HG03108 (cell line): ENCODE measurements at regions not wholly inside any gene's neighbourhood (a gene's known extent, or its start where the extent isn't known, plus 50 kb on each side); places are given as distances from the start of the nearest gene placed in this dataset.
"Not testable (repeated sequence)": the region's sequence is repeated elsewhere in the genome, so short reads cannot be mapped to it uniquely, and the experiment has no call there.

ENCODE experiments used
- ATAC-seq: cut with Tn5 transposase; IDR thresholded peaks from one replicate; pipeline ENCODE4 v1.9.1; 2021; ENCODE audit warnings: moderate library complexity; ENCODE audit not compliant: unreplicated experiment

DNA sequence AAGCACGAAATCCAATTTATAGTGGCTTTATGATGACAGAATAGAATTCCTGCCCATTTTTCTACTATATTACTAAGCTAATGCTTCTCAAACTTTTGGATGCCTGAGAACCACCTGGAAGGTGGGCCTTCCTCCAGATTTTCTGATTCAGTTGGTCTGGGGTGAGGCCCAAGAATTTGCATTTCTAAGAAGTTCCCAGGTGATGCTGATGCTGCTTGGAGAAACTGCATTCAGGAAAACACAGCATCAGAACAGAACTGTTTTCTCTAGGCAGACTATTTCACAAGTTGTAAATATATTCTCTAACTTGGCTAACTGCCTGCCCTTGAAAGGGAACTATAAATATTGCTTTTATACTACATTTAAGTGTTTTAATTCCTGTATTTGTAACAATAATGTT, 644.9 kb upstream of the DPPA4 start:
- no peak for ATAC-seq

DNA sequence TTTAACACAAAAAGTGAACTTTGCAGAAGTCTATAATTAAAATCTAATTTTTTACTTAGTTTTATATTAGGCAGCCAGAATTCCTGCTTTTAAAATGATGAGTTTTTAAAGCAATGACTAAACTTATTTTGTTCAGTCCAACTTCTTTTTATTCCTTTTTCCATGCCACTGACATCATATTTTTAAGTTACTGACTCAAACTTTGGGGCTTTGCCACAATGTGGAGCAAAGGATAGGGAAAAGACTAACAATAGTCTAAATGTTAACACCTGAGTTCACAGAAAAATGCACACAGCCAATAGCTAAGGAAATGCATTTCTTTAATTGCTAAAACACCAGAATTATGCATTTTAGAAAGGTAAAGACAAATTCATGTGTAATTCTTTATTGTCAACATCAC, 647.6 kb upstream of the DPPA4 start:
- ATAC-seq, result no peak

DNA sequence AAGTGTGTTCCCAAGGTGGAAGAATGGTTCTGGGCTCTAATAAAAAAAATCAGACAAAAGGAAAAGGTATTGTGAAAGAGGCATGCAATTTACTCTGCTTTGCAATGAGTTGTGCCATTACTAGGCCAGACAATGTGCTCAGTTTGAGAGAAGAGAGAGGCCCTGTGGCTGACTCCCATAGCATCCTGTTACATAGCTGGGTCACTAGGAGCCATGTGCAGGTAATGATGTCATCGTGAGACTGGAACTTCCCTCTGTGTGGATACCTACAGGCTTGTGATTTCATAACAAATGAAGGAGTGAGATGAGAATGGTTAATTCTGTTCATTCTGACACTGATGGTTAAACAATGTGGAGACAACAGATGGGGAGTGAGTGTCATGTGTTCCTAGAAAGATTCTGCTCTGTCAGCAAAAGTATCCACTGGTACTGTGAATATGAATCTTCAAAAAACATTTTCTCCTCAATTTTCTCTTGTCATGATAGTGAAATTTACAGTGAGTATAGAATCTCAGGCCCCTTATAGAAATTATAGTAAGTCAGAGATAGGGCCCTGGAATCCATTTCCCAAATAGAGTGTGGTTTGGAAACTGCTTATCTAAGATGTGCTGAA, 648.7 kb upstream of the DPPA4 start:
- ATAC-seq, result no peak

DNA sequence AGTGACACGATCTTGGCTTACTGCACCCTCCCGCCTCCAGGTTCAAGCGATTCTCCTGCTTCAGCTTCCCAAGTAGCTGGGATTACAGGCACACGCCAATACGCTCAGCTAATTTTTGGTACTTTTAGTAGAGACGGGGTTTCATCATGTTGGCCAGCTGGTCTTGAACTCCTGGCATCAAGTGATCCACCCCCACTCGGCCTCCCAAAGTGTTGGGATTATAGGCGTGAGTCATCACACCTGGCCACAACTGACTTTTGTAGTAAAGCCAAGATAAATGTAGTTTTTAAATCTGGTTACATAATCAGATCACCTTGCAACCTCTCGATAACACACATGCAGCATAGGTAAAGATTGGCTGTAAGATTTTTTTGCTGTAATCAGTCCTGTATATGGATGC, 657.5 kb upstream of the DPPA4 start:
- ATAC-seq, result no peak

DNA sequence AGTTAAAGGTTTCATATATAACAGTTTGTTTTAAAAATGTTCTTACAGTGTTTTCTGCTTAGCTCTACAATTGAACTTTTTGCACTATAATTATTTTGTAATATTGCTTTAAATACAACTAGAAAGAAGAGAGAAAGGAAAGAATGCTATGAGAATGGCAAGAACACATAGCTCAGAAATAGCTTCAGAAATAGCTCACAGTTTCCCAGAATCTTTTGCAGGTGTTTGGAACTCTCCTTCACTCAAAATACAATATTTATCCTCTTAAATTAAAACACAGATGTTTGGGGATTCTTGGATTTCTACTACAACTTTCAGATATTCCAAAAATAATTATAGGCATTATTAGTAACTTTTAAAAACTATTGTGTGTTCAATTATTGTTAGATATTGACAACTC, 658.0 kb upstream of the DPPA4 start:
- ATAC-seq, result no peak

DNA sequence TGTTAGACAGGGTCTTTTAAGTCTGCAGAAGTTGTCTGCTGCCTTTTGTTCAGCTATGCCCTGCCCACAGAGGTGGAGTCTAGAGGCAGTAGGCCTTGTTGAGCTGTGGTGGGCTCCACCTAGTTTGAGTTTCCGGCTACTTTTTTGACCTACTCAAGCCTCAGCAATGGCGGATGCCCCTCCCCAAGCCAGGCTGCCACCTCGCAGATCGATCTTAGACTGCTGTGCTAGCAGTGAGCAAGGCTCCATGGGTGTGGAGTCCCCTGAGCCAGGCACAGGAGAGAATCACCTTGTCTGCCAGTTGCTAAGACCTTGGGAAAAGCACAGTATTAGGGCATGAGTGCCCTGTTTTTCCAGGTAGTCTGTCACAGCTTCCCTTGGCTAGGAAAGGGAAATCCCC, 664.6 kb upstream of the DPPA4 start:
- ATAC-seq, result not testable (repeated sequence)

DNA sequence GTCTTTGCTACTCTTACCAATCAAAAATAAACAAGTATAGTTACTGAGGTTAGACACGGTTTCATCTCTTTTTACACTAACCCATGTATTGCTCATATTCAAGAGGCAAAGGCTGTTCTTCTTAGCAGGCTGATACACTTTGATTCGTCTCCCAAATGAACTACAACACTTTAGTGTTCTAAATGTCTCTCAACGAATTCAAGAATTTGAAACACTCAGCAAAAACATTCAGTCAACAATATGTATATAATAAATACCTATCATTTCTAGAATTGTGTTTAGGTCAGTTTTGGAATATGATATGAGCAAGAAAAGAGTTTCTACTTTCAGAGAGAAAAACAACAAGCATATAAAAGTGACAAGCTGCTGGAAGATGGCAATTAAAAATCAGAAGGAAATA, 669.6 kb upstream of the DPPA4 start:
- no peak for ATAC-seq

DNA sequence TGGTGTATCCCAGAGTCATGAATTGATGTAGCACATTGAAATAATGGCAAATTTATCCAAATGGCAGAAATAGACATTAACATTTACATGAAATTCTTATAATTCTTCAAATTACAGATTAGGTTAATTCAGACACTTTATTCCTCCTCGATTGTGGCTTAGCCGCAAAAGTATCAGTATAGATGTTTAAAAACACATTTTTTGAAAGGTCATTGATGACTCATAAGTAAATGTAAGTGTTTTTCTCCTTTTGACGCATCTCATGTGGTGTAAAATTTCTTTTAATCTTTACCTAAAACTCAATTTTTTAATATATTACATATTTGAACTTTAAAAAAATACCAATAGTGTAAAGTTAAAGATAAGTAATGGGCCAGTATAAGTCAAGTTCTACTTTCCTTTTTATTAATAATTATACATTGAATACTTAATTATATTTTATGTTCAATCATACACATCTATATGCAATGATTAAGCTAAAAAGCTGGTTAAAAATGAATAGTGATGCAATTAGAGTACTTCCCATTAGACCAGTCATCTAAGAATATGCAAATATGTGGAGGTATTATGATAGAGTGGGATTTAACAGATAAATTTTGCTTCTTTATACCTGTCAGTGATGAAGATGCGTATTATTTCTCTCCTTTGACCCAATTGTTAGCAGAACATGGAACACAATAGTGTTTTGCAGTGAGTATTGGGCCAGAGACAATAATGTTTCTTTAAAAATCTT, 678.1 kb upstream of the DPPA4 start:
- ATAC-seq, result no peak

DNA sequence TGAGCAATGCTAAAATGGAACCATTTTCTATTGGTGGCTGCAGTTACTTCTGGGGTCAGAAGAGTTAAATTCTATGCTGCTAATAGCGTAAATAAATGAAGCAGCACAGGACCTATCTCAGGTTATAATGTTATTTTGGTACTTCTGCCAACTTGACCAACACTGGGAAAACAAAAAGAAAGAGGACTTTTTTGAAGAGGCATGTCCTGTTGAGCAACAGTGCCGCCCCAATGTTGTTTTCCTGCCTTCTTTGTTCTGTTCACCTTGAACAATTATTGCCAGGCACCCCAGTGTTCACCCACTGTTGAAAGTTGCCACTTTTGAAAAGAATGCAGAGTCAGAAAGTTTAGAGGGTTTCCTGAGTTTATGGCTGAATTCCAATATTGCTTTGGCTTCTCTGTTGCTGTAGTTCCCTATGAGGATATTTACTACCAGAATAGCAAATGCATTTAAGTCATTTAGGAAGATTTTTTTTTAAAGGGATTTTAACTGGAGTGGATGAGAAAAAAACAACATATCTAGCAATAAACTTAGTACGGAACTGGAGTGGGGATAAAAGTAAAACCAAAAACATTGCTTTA, 679.0 kb upstream of the DPPA4 start:
- no peak for ATAC-seq

DNA sequence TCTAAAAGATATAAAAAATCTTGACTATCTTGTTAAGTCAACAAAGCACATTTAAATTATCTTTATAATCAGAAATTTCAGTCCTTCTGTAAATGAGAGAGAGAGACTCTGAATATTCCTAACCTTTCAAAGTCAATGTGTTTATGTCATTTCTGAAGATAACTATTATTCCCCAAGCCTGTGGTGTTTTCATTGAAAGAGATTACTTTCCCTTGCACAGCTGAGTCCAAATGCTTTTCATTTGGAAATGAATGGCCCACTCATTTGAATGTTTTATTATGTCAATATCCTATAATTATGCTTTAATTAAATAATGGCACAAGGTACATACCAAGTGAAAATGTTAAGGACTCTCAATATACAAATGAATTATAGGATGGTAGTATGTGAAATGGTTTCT, 680.0 kb upstream of the DPPA4 start:
- ATAC-seq, result no peak

DNA sequence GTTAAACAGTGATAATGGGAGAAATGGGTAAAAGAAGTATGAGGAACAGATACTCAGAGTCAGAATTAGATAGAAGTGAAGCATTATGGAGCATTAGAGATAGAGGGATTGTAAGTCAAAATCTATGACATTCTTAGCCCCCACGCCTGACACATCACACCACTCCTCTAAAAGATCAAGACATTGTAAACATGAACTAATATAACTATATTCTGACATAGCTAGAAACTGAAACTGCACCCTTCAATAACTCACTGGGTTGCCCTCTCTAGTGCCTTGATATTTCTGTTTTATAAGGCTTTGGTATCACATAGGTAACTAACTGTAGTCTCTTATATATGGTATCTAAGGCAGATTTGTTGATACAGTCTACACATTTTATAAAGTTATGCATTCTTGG, 684.3 kb upstream of the DPPA4 start:
- ATAC-seq, result no peak

DNA sequence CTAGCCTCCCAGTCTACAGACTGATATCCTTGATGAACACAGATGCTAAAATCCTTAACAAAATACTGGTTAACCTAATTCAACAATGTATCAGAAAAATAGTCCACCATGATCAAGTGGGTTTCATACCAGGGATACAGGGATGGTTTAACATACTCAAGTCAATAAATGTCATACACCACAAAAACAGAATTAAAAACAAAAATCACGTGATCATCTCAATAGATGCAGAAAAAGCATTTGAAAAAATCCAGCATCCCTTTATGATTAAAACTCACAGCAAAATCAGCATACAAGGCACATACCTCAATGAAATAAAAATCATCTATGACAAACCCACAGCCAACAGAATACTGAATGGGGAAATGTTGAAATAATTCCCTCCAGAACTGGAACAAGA, 685.7 kb upstream of the DPPA4 start:
- not testable (repeated sequence) for ATAC-seq

DNA sequence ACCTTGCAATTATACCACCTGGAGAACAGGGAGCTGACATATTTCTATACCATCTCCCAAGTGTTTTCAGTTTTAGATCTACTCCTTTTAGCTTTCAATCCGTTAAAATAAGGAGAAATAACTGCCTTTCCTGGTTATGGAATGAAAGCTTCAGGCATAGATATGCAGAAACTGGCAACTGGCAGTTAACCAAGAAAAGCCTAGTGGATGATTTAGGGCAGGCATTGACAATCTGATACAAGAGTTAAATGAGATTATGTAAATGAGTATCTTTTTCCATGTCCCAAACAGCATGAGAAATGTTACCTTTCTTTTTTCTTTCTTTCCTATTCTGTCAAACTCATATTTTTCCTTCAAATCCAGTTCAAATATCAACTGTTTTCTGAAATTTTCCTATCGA, 689.1 kb upstream of the DPPA4 start:
- no peak for ATAC-seq

DNA sequence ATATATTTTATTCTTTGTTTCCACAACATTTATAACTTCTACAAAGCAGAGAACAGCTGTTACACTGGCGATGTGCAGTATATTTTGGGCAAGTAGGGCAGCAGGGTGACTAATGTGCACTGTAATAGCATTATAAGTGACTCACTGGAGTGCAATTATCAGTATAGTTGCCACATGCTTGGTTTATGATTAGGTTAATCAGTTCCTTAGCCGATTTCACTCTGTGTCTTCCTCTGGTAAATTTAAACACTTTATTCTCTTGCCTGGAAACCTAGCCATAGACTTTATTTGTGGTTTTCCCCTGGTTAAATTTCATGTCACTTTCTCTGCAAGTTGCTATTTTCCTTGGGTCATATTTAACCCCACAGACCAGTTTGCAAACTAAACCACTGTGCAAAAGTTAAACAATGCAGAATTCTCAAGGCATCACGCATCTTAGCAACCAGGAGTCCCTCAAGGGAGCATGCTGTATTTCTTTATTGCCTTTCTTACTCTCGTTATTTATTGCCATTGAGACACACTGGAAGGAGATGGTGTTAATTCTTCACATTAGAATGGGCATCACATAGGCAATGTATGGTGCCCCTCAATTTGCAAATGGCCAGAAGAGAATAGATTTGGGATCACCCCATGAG, 690.2 kb upstream of the DPPA4 start:
- no peak for ATAC-seq

DNA sequence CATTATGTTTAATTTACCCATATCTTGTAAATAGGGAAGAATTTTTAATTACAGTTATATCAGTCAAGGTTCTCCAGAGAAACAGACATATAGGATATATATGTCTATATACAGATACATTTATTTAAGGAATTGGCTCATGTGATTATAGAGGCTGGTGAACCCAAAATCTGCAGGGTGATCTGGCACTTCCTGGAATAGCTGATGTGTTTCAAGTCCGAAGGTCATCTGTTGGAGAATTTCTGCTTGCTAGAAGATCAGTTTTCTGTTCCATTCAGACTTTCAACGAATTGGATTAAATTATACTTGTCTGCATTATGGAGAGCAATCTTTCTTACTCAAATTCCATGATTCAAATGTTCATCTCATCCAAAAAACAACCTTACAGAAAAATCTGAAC, 694.6 kb upstream of the DPPA4 start:
- no peak for ATAC-seq

DNA sequence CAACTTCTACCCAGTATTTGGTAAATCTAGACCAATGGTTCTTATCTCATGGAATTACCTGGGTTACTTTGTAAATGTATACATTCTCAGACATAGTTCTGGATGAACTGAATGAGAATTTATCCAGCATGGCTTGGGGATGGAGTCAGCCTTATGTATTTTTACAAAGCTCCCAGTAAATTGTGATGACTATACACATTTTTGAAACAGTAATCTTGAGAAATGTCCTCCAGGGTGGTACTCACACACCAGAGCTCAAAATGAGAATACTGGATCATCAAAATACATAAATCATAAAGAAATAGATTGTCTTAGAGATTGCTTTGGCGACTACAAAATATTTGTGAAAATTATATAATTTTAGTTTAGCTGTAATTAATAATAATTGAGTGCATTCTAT, 722.1 kb upstream of the DPPA4 start:
- no peak for ATAC-seq

DNA sequence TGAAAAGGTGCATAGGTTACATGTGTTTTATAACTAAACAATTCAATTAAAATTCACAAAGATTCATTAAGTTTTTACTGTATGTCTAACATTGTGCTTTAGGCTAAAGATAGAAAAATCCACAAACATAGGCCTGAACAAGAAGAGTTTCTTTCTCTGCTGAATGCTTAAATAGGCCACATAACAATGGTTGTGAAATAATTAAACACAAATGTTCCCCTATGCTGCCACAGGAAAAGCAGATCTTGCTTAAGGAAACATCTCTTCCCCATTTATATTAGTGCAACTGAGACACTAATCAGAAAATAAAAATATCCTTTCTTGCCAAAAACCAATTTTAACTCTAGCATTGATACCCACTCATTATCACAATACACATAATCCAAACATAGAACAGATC, 725.4 kb upstream of the DPPA4 start:
- no peak for ATAC-seq

DNA sequence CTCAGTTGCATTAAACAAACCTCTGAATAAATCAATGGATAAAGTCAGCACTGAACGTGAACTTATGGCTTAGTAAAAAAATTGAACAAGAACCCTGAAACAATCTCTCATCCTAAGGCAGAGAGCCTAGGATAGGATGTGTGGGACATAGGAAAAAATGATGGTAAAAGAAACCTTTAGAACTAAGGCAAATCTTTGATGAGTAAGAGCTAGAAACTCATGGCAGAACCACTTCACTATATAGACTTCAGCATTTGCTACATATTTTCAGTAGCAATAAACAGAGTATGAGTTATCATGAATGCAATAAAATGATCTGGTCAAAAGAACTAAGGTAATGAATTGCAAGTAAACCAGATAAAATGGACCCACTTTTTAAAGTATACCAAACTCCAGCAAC, 725.8 kb upstream of the DPPA4 start:
- no peak for ATAC-seq

DNA sequence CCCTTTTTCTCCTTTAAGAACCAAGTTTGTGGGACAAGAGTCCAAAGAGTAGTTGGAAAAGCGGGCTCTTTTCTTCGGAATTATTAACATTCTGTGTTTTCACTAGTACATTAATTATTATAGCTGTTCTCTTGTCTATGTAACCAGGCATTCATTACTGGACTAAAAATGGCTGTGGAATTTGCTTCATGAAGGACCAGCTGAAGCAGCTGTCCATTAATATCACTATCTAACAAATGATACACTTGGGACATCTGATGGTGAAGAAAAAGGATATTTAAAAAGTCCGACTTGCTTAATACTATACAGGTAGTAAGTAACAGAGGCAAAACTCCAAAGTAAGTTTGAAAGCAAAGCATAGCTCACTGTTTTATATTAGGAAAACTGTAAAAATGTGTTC, 728.9 kb upstream of the DPPA4 start:
- no peak for ATAC-seq

DNA sequence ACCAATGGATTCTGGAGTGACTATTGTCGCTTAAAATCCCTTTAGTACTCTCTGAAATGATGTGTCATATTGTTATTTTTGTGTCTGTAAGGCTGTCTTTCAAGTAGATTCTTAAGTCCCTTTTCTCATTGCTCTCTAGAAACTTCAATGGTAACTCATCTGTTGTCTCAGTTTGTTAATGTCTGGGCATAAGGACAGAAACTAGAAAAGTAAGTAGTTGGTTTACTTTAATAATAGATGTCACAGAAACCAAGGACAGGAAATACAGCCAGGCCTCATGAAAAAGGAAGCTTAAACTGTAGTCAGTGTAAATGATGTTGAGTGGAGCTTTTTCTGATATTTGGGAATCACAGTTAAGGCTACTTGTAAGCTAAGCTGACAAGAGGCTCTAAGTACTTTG, 730.2 kb upstream of the DPPA4 start:
- no peak for ATAC-seq

DNA sequence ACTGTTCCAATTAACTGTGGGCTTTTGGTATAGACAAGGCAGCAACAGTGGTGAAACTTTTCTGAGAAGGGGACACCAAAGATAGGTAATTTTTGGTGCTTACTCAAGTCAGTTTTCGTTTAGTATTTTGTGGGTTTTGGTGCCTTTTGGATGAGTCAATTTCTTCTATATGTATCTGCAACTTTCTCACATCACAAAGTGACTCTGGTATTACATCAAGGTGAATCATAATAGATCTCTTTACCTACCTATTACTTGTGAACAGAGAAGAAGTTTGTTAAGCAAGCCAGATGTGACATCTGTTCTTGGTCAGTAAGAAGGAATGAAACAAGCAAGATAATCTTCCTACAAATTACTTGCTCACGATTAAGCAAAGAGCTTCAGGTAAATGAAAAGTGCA, 732.4 kb upstream of the DPPA4 start:
- no peak for ATAC-seq
